ENCODE measurements at regions not wholly inside any gene's neighbourhood (a gene's known extent, or its start where the extent isn't known, plus 50 kb on each side); places are given as distances from the start of the nearest gene placed in this dataset.

DNA sequence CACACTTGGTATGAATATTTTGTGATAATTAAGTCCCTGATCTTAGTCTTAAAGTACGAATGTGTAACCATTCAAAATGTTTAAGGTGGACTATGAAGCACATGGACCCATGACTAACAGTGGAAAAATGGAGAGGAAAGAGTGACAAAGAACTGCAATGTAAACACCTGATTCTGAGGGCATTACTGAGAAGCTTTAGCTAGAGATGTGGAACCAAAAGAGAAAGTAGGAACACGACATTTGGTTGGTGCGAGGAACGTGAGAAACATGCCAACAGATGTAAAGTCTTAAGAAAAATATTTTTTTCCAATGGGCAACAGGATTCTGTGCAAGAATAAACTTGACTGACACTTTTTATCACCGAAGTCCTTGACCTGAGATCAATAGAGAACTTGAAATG lies 1618.6 kb downstream of the DPP10 start:
- peaks cover 29% of the 10 kb centered on the region for H3K9me3 Mint-ChIP-seq
- H3K27me3 Mint-ChIP-seq, result no peaks in the 10 kb centered on the region
- no peaks in the 10 kb centered on the region for H3K4me1 Mint-ChIP-seq (ENCODE audit: low read depth in 2 of 2)
- DNase-seq (ENCODE audit: low spot score) (no peak), ATAC-seq (no peak)
- no peak overlapping the region for H3K27ac Mint-ChIP-seq
- H3K36me3 Mint-ChIP-seq, result peaks cover 5% of the 10 kb centered on the region
- H3K4me3 Mint-ChIP-seq, result no peak overlapping the region

DNA sequence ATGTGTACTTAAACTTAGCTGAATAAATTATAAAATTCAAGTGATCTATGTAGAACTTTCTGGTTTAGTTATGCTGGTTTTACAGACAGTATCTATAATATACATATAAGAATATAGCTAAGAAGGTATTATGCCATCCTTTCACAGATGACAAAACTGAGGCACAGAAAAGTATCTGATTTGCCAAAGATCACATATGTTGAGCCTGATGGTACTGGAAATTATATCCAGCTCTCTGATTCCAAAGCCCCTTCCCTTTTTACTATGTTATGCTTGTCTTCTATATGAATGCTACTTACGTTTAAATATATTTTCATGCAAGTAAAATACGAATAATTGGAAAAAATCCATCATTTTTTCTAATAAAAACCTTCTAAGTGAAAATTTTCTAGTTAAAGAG lies 1631.3 kb downstream of the DPP10 start:
- Mint-ChIP-seq H3K9me3 (peaks cover 9% of the 10 kb centered on the region), H3K4me1 (ENCODE audit: low read depth in 2 of 2) (no peaks in the 10 kb centered on the region), H3K27ac (no peak overlapping the region), H3K4me3 (no peak overlapping the region), H3K27me3 (no peaks in the 10 kb centered on the region), H3K36me3 (peaks cover 5% of the 10 kb centered on the region)
- no peak for ATAC-seq
- no peak for DNase-seq (ENCODE audit: low spot score)

DNA sequence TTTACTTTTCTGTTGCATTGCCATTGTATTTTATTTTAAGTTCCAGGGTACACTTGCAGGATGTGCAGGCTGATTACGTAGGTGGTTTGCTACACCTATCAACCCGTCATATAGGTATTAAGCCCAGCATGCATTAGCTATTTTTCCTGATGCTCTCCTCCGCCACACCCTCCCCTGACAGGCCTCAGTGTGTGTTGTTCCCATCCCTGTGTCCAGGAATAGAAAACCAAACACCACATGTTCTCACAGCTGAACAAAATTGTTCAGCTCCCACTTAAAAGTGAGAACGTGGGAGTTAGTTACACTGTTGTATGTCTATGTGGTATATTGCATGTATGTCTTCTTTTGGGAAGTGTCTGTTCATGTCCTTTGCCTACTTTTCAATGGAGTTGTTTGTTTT lies 1631.7 kb downstream of the DPP10 start:
- no peaks in the 10 kb centered on the region for H3K27me3 Mint-ChIP-seq
- peaks cover 9% of the 10 kb centered on the region for H3K9me3 Mint-ChIP-seq
- DNase-seq (ENCODE audit: low spot score) (no peak), ATAC-seq (no peak)
- no peak overlapping the region for H3K4me3 Mint-ChIP-seq
- no peak overlapping the region for H3K27ac Mint-ChIP-seq
- H3K4me1 Mint-ChIP-seq (ENCODE audit: low read depth in 2 of 2), result no peaks in the 10 kb centered on the region
- H3K36me3 Mint-ChIP-seq, result peaks cover under 1% of the 10 kb centered on the region

- Mint-ChIP-seq H3K4me1 (ENCODE audit: low read depth in 2 of 2) (no peaks in the 10 kb centered on the region), H3K36me3 (no peaks in the 10 kb centered on the region), H3K4me3 (no peak overlapping the region), H3K27me3 (no peaks in the 10 kb centered on the region), H3K27ac (no peak overlapping the region), H3K9me3 (peaks cover 18% of the 10 kb centered on the region)
- ATAC-seq, result no peak
- DNase-seq (ENCODE audit: low spot score), result no peak
Measured at GRCh38 chr2:116088236-116088635, 1645.8 kb downstream of the DPP10 start.

DNA sequence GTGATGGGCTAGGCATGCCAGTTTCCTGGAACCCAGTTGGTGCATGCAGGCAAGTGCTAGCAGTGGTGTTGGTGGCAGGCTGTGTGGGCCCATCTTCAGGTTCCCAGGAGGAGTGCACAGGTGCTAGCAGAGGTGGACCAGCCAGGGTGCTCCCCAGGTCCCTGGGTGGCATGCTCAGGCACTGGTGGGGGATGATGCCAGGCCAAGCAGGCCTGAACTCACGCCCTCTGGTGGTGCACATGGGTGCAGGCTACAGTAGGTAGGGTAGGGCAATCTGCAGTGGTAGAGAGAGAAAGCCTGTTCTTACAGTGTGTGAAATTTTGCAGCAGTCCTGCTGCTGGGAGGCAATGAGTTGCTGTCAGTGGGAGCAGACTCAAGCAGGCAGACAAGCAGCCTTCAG lies 1651.8 kb downstream of the DPP10 start:
- ATAC-seq (no peak), DNase-seq (ENCODE audit: low spot score) (no peak)
- no peaks in the 10 kb centered on the region for H3K4me1 Mint-ChIP-seq (ENCODE audit: low read depth in 2 of 2)
- H3K4me3 Mint-ChIP-seq, result no peak overlapping the region
- peaks cover 31% of the 10 kb centered on the region for H3K9me3 Mint-ChIP-seq
- no peaks in the 10 kb centered on the region for H3K27me3 Mint-ChIP-seq
- H3K27ac Mint-ChIP-seq, result no peak overlapping the region
- H3K36me3 Mint-ChIP-seq, result peaks cover 13% of the 10 kb centered on the region

GRCh38 chr2:116095636-116096035 lies 1653.2 kb downstream of the DPP10 start:
- H3K4me1 Mint-ChIP-seq (ENCODE audit: low read depth in 2 of 2), result no peaks in the 10 kb centered on the region
- H3K36me3 Mint-ChIP-seq, result peaks cover 13% of the 10 kb centered on the region
- no peak for ATAC-seq
- DNase-seq (ENCODE audit: low spot score), result no peak
- no peaks in the 10 kb centered on the region for H3K27me3 Mint-ChIP-seq
- H3K27ac Mint-ChIP-seq, result no peak overlapping the region
- H3K9me3 Mint-ChIP-seq, result peaks cover 35% of the 10 kb centered on the region
- no peak overlapping the region for H3K4me3 Mint-ChIP-seq

- Mint-ChIP-seq H3K4me1 (ENCODE audit: low read depth in 2 of 2) (no peaks in the 10 kb centered on the region), H3K27me3 (no peaks in the 10 kb centered on the region), H3K36me3 (peaks cover 13% of the 10 kb centered on the region), H3K27ac (no peak overlapping the region), H3K9me3 (peaks cover 25% of the 10 kb centered on the region), H3K4me3 (no peak overlapping the region)
- ATAC-seq (no peak), DNase-seq (ENCODE audit: low spot score) (no peak)
Measured at GRCh38 chr2:116098049-116098448, 1655.6 kb downstream of the DPP10 start.

GRCh38 chr2:116109471-116109870 lies 1667.0 kb downstream of the DPP10 start:
- ATAC-seq, result no peak
- H3K36me3 Mint-ChIP-seq, result no peaks in the 10 kb centered on the region
- no peak for DNase-seq (ENCODE audit: low spot score)
- H3K4me1 Mint-ChIP-seq (ENCODE audit: low read depth in 2 of 2), result no peaks in the 10 kb centered on the region
- no peak overlapping the region for H3K27ac Mint-ChIP-seq
- H3K27me3 Mint-ChIP-seq, result no peaks in the 10 kb centered on the region
- H3K4me3 Mint-ChIP-seq, result no peak overlapping the region
- peaks cover 10% of the 10 kb centered on the region for H3K9me3 Mint-ChIP-seq

- no peaks in the 10 kb centered on the region for H3K27me3 Mint-ChIP-seq
- H3K9me3 Mint-ChIP-seq, result peaks cover 9% of the 10 kb centered on the region
- DNase-seq (ENCODE audit: low spot score) (no peak), ATAC-seq (no peak)
- H3K4me1 Mint-ChIP-seq (ENCODE audit: low read depth in 2 of 2), result no peaks in the 10 kb centered on the region
- H3K36me3 Mint-ChIP-seq, result peaks cover 1% of the 10 kb centered on the region
- no peak overlapping the region for H3K4me3 Mint-ChIP-seq
- no peak overlapping the region for H3K27ac Mint-ChIP-seq
Measured at GRCh38 chr2:116117845-116118244, 1675.4 kb downstream of the DPP10 start.

DNA sequence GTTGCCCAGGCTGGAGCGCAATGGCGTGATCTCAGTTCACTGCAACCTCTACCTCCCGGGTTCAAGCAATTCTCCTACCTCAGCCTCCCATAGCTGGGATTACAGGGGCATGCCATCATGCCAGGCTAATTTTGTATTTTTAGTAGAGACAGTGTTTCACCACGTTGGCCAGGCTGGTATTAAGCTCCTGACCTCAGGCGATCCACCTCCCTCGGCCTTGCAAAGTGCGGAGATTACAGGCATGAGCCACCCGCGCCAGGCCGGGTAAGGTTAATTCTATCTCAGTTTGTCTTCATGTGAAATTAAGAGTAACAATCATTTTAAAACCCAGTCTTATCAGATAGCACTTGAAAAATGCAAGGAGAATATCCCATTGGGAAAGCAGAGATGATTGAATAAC lies 1681.7 kb upstream of the DDX18 start:
- H3K36me3 Mint-ChIP-seq, result no peaks in the 10 kb centered on the region
- no peak overlapping the region for H3K4me3 Mint-ChIP-seq
- no peaks in the 10 kb centered on the region for H3K4me1 Mint-ChIP-seq (ENCODE audit: low read depth in 2 of 2)
- peaks cover 13% of the 10 kb centered on the region for H3K9me3 Mint-ChIP-seq
- no peaks in the 10 kb centered on the region for H3K27me3 Mint-ChIP-seq
- ATAC-seq, result no peak
- DNase-seq (ENCODE audit: low spot score), result no peak
- no peak overlapping the region for H3K27ac Mint-ChIP-seq

DNA sequence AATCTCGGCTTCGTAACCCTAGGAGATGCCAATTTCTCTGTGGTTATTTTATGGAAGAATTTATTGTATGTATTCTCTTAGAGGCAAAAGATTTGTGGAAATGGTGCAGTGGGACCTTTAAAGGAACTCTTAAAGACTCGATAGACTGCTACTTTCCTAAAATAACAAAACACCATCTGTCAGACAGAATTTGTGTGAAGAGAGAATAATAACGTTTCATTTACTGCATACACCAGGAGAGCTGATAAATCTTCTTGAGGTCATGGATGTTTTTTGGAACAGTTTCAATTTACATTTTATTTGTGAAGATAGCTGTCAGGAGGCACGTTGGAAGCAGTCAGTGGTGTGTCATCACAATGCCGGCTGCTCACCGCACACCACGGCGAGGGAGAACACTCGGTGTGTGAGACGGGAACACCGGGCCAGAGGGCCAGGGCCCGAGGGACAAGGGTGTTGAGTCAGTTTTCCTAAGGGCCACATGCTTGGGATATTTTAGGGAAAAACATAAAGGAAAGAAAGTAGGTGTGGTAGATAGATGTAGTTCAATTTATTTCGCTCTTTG lies 1681.0 kb upstream of the DDX18 start:
- H3K4me1 Mint-ChIP-seq (ENCODE audit: low read depth in 2 of 2), result no peaks in the 10 kb centered on the region
- no peaks in the 10 kb centered on the region for H3K27me3 Mint-ChIP-seq
- peaks cover 4% of the 10 kb centered on the region for H3K36me3 Mint-ChIP-seq
- no peak overlapping the region for H3K27ac Mint-ChIP-seq
- DNase-seq (ENCODE audit: low spot score) (no peak), ATAC-seq (no peak)
- H3K9me3 Mint-ChIP-seq, result peaks cover 16% of the 10 kb centered on the region
- H3K4me3 Mint-ChIP-seq, result no peak overlapping the region

DNA sequence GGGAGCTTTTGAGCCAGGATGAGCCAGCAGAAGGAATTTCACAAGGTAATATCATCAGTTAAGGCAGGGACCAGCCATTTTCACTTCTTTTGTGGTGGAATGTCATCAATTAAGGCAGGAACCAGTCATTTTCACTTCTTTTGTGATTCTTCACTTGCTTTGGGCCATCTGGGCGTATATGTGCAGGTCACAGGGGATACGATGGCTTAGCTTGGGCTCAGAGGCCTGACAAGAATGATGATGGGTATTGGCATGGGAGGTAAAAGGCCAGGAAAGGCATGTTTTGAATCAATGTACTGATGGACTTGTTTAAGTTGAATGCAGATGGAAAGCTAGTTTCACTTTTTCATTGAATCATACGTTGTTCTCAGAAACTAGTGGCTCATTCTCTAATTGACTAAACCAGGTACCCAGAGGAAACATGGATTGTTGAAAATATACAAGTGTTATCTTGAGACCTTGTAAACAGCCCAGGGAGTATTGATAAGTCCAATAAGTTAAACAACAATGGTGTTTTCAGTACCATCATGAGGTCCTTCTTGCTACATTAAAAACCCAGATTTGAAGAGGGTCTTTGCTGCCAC lies 1672.5 kb upstream of the DDX18 start:
- DNase-seq (ENCODE audit: low spot score) (no peak), ATAC-seq (no peak)
- Mint-ChIP-seq H3K4me1 (ENCODE audit: low read depth in 2 of 2) (no peaks in the 10 kb centered on the region), H3K27me3 (no peaks in the 10 kb centered on the region), H3K27ac (no peak overlapping the region), H3K36me3 (peaks cover 4% of the 10 kb centered on the region), H3K4me3 (no peak overlapping the region), H3K9me3 (peaks cover 20% of the 10 kb centered on the region)

- H3K27ac Mint-ChIP-seq, result no peak overlapping the region
- H3K9me3 Mint-ChIP-seq, result peaks cover 18% of the 10 kb centered on the region
- ATAC-seq, result no peak
- no peaks in the 10 kb centered on the region for H3K4me1 Mint-ChIP-seq (ENCODE audit: low read depth in 2 of 2)
- H3K27me3 Mint-ChIP-seq, result no peaks in the 10 kb centered on the region
- DNase-seq (ENCODE audit: low spot score), result no peak
- H3K4me3 Mint-ChIP-seq, result no peak overlapping the region
- H3K36me3 Mint-ChIP-seq, result peaks cover 4% of the 10 kb centered on the region
Measured at GRCh38 chr2:116142644-116143227, 1671.8 kb upstream of the DDX18 start.

GRCh38 chr2:116145031-116145430 lies 1669.5 kb upstream of the DDX18 start:
- no peak overlapping the region for H3K27ac Mint-ChIP-seq
- no peaks in the 10 kb centered on the region for H3K27me3 Mint-ChIP-seq
- no peak overlapping the region for H3K4me3 Mint-ChIP-seq
- H3K9me3 Mint-ChIP-seq, result peaks cover 15% of the 10 kb centered on the region
- no peaks in the 10 kb centered on the region for H3K36me3 Mint-ChIP-seq
- ATAC-seq (no peak), DNase-seq (ENCODE audit: low spot score) (no peak)
- H3K4me1 Mint-ChIP-seq (ENCODE audit: low read depth in 2 of 2), result no peaks in the 10 kb centered on the region

GRCh38 chr2:116148361-116148760 lies 1666.1 kb upstream of the DDX18 start:
- no peaks in the 10 kb centered on the region for H3K27me3 Mint-ChIP-seq
- ATAC-seq (no peak), DNase-seq (ENCODE audit: low spot score) (no peak)
- no peak overlapping the region for H3K27ac Mint-ChIP-seq
- peaks cover 2% of the 10 kb centered on the region for H3K36me3 Mint-ChIP-seq
- H3K9me3 Mint-ChIP-seq, result peaks cover 23% of the 10 kb centered on the region
- H3K4me3 Mint-ChIP-seq, result no peak overlapping the region
- no peaks in the 10 kb centered on the region for H3K4me1 Mint-ChIP-seq (ENCODE audit: low read depth in 2 of 2)

Measured in natural killer cell treated with Interleukin-12 subunit alpha and Interleukin-12 subunit beta and Interleukin-15 and Interleukin-18, amount 100 ng/mL, for 72 hours (primary cell).